Suprapubic skin (tissue), 4 donors: ENCODE measurements at regions not wholly inside any gene's neighbourhood (a gene's known extent, or its start where the extent isn't known, plus 50 kb on each side); places are given as distances from the start of the nearest gene placed in this dataset.

Experiments used
- DNase-seq, 2 donors: peaks; one replicate each; pipeline ENCODE4 v3.0.0-alpha.2; 2019; ENCODE audit warnings: low spot score in 2 of 2
- H3K27ac ChIP-seq: fragments of 200-600 bp; sonication (generic); one replicate; pipeline ENCODE4 v1.5.1; 2019
- H3K27me3 ChIP-seq: fragments of 200-600 bp; sonication (generic); one replicate; pipeline ENCODE4 v1.5.1; 2019
- H3K36me3 ChIP-seq: fragments of 200-600 bp; sonication (generic); one replicate; pipeline ENCODE4 v1.5.1; 2019
- H3K4me1 ChIP-seq: fragments of 200-600 bp; sonication (generic); one replicate; pipeline ENCODE4 v1.5.1; 2019
- H3K4me3 ChIP-seq: fragments of 200-600 bp; sonication (generic); one replicate; pipeline ENCODE4 v1.5.1; 2019; ENCODE audit warnings: mild to moderate bottlenecking
- H3K9me3 ChIP-seq: fragments of 200-600 bp; sonication (generic); one replicate; pipeline ENCODE4 v1.5.1; 2019
- CTCF ChIP-seq, 2 donors: fragments of 200-600 bp in 1 of 2; fragments of 450-650 bp in 1 of 2; sonication (generic) in 1 of 2; IDR thresholded peaks; one replicate each; pipeline ENCODE4 v1.5.1; 2016 to 2019; ENCODE audit warnings: antibody characterized with exemption in 2 of 2, mild to moderate bottlenecking in 1 of 2, moderate library complexity in 1 of 2
- EP300 ChIP-seq: sonication (generic); formaldehyde crosslinking; IDR thresholded peaks from one replicate; pipeline ENCODE4 v1.6.1; 2017; ENCODE audit warnings: antibody characterized with exemption
- POLR2A ChIP-seq, 2 donors: fragments of 450-650 bp; IDR thresholded peaks; one replicate each; pipeline ENCODE4 v1.6.1; 2017; ENCODE audit warnings: antibody characterized with exemption in 2 of 2, mild to moderate bottlenecking in 2 of 2, moderate library complexity in 2 of 2
- POLR2AphosphoS5 ChIP-seq, 3 donors: sonication (generic); formaldehyde crosslinking; IDR thresholded peaks; one replicate each; pipeline ENCODE4 v1.6.1; 2017; ENCODE audit warnings: antibody characterized with exemption in 3 of 3
- WGBS: methylation state at CpG from one replicate; pipeline ENCODE4 v1.1.5; 2018; 5-methylcytosine and 5-hydroxymethylcytosine counted together

DNA sequence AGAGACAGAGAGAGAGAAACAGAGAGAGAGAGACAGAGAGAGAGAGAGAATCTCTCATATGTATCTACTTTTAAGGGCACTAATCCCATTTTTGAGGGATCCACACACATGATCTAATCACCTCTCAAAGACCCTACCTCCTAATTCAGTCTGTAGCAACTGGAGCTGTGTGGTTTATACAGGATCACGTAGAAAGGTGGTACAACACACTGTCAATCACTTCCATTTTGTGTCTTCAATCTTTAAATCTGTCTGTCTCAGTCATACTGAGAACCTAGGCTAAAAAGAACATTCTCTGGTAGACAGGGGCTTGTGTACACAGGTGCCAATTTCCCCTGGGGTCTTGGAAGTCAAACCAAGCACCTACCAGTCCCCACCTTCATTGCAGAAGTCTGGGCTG lies 229.9 kb downstream of the TGFB2 start:
- no peak overlapping the region for H3K27ac ChIP-seq
- DNase-seq: no peak
- 82% methylated on average over 1 of the region's 1 CpG for WGBS
- H3K4me3 ChIP-seq: no peak overlapping the region
- TF ChIP-seq POLR2A (IDR thresholded peaks at IDR 0.05) (no peak), POLR2AphosphoS5 (IDR thresholded peaks at IDR 0.05) (no peak), EP300 (no peak), CTCF (IDR thresholded peaks at IDR 0.05) (no peak)
- H3K27me3 ChIP-seq: no peaks in the 10 kb centered on the region
- H3K36me3 ChIP-seq: no peaks in the 10 kb centered on the region
- no peaks in the 10 kb centered on the region for H3K4me1 ChIP-seq
- H3K9me3 ChIP-seq: no peaks in the 10 kb centered on the region

DNA sequence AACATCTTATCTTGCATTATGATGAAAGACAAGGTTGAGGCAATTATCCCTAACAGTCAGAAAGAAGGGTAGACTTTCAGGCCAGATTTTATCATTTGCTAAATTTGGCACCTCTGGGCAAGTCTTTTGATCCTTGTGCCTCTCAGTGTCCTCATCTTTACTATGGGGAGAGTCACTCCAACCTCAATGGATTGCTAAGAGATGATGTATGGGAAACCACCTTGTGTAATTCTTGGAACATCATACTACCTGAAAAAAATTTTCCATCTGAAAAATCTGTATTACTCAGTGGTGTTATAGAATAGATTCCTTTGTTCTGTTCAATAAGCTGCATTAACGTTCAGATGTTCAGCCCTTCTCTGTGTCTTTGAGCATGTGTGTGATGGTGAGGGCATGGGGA lies 230.7 kb downstream of the TGFB2 start:
- H3K27ac ChIP-seq: no peak overlapping the region
- WGBS: 48% methylated on average over 1 of the region's 1 CpG
- no peaks in the 10 kb centered on the region for H3K36me3 ChIP-seq
- H3K27me3 ChIP-seq: no peaks in the 10 kb centered on the region
- H3K9me3 ChIP-seq: no peaks in the 10 kb centered on the region
- no peaks in the 10 kb centered on the region for H3K4me1 ChIP-seq
- TF ChIP-seq EP300 (no peak), POLR2AphosphoS5 (IDR thresholded peaks at IDR 0.05) (no peak), CTCF (IDR thresholded peaks at IDR 0.05) (no peak), POLR2A (IDR thresholded peaks at IDR 0.05) (no peak)
- no peak for DNase-seq
- H3K4me3 ChIP-seq: no peak overlapping the region

DNA sequence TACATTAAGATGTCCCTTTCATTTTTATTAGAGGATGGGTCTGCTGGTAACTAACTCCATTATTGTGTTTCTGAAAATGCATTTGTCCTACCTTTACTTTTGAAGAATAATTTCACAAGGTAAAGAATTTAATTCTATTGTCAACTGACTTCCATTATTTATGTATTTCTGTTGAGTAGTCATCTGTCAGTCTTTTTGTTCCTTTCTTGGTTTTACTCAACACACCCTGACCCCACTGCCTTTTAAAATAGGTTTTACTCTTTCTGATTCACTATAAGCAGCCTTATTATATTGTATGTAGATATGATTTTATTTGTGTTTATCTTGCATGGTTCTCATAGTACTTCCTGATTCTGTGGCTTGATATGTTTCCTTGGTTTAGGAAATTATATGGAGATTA lies 237.5 kb downstream of the TGFB2 start:
- Histone ChIP-seq H3K27ac (no peak overlapping the region), H3K4me1 (no peaks in the 10 kb centered on the region), H3K9me3 (no peaks in the 10 kb centered on the region), H3K36me3 (no peaks in the 10 kb centered on the region), H3K4me3 (no peak overlapping the region), H3K27me3 (no peaks in the 10 kb centered on the region)
- no peak for TF ChIP-seq EP300
- TF ChIP-seq CTCF (IDR thresholded peaks at IDR 0.05): no peak
- TF ChIP-seq POLR2AphosphoS5 (IDR thresholded peaks at IDR 0.05): no peak
- TF ChIP-seq POLR2A (IDR thresholded peaks at IDR 0.05): no peak
- DNase-seq: no peak

DNA sequence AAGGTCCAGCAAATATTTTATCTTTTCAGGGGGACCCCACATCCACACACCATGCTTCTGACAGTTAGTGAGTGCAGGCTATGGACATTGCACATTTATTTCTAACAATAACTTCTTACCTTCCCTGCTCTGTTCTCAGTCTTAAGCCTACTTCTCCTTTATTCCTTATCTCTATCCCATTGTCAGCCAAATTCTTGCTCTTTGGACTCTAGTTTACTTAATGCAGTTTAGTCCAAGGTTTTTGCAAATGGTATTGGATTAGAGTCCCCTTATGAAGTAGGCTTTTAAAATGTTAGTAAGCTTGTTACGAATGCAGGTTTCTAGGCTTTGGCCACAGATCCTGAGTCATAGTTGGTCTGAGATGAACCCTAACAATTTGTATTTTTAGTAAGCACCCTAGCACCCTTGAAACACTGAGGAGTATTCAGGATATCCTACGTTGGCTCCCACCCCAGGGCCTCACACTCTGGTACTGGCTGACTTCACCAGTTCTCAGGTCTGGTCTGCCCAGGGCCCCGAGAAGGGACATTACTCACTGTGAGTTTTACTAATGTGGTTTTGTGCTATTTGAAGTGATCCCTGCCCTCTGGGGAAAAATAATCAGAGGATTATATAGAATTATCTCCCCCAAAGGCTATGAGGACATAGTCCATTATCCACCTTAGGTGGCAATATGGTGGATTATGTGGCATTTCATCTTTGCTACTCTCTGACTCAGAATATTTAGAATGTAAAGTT lies 239.5 kb downstream of the TGFB2 start:
- 85% methylated on average over 2 of the region's 3 CpGs for WGBS
- Histone ChIP-seq H3K27ac (no peak overlapping the region), H3K4me1 (no peaks in the 10 kb centered on the region), H3K36me3 (no peaks in the 10 kb centered on the region), H3K4me3 (no peak overlapping the region), H3K27me3 (no peaks in the 10 kb centered on the region), H3K9me3 (no peaks in the 10 kb centered on the region)
- no peak for DNase-seq
- TF ChIP-seq CTCF (IDR thresholded peaks at IDR 0.05) (no peak), POLR2A (IDR thresholded peaks at IDR 0.05) (no peak), POLR2AphosphoS5 (IDR thresholded peaks at IDR 0.05) (no peak), EP300 (no peak)

GRCh38 chr1:218585511-218586184 lies 240.5 kb downstream of the TGFB2 start:
- Histone ChIP-seq H3K36me3 (no peaks in the 10 kb centered on the region), H3K27me3 (no peaks in the 10 kb centered on the region), H3K27ac (no peak overlapping the region), H3K4me3 (no peak overlapping the region), H3K9me3 (no peaks in the 10 kb centered on the region), H3K4me1 (no peaks in the 10 kb centered on the region)
- TF ChIP-seq POLR2A (IDR thresholded peaks at IDR 0.05) (no peak), EP300 (no peak), POLR2AphosphoS5 (IDR thresholded peaks at IDR 0.05) (no peak), CTCF (IDR thresholded peaks at IDR 0.05) (no peak)
- WGBS: 54% methylated on average over 10 of the region's 10 CpGs
- no peak for DNase-seq
